K562 (cell line): ENCODE measurements at regions not wholly inside any gene's neighbourhood (a gene's known extent, or its start where the extent isn't known, plus 50 kb on each side); places are given as distances from the start of the nearest gene placed in this dataset.

Source experiments
- ATAC-seq: fragments of 200-7000 bp; cut with Tn5 transposase; 3 replicates; pipeline ENCODE4 v1.9.1; 2020; ENCODE audit warnings: moderate library complexity
- BruUV-seq: library from RNA; stranded (reverse); fragments of 400-500 nt; replicated peaks from 2 replicates; lab custom pipeline; 2021; lab: Mats Ljungman, UMichigan
- CTCF ChIA-PET: fragments of 300-600 bp; formaldehyde crosslinking; extraction: SDS; loops from one replicate; lab custom pipeline; 2021; ENCODE audit warnings: low intra/inter-chr PET ratio; lab: Yijun Ruan, JAX
- POLR2A ChIA-PET: fragments of 300-600, 350-650 bp; sonication (Branson Sonifier 250); formaldehyde crosslinking; extraction: SDS; loops from one replicate; lab custom pipeline; 2021; ENCODE audit warnings: antibody characterized with exemption, inconsistent platforms; lab: Yijun Ruan, JAX
- DNase-seq, 4 experiments: peaks; one replicate each; pipeline versions ENCODE4 v3.0.0 to v3.0.0-alpha.2; 2011 to 2018; ENCODE audit warnings: low spot score in 3 of 4, mixed read lengths in 3 of 4; ENCODE audit errors: extremely low read depth in 1 of 4
- FAIRE-seq: peaks from 2 replicates; lab custom pipeline; 2011; peaks lifted over from hg19 to GRCh38; lab: Jason Lieb, UNC
- H2AFZ ChIP-seq: 2 replicates; pipeline ENCODE4 v1.6.0; 2011; ENCODE audit warnings: low read depth, low read length, control low read depth, inconsistent platforms
- H3K27ac ChIP-seq: fragments of 200-600 bp; 3 replicates; pipeline ENCODE4 v1.8.0; 2011; ENCODE audit warnings: low read depth, mild to moderate bottlenecking, control low read depth, inconsistent platforms, low read length, moderate library complexity, mixed read lengths; ENCODE audit errors: extremely low read depth
- H3K27me3 ChIP-seq, 2 experiments: fragments of 300-600 bp in 1 of 2; 2 replicates in 1 of 2; 3 replicates in 1 of 2; pipeline versions ENCODE4 v1.6.0 to v1.8.0; 2011; ENCODE audit warnings: inconsistent platforms in 2 of 2, low read length in 2 of 2, mild to moderate bottlenecking in 1 of 2, mixed read lengths in 1 of 2, moderate library complexity in 1 of 2; ENCODE audit not compliant: control insufficient read depth in 2 of 2, insufficient read depth in 2 of 2
- H3K36me3 ChIP-seq: fragments of 300-600 bp; 3 replicates; pipeline ENCODE4 v1.8.0; 2011; ENCODE audit warnings: mild to moderate bottlenecking, low read length, inconsistent platforms; ENCODE audit not compliant: control insufficient read depth, insufficient read depth
- H3K4me1 ChIP-seq, 2 experiments: fragments of 200-600 bp in 1 of 2; replicated peaks in 1 of 2; 2 replicates in 1 of 2; 3 replicates in 1 of 2; pipeline versions ENCODE4 v1.5.1 to v1.8.0; 2011; ENCODE audit warnings: inconsistent platforms in 2 of 2, low read length in 2 of 2, mild to moderate bottlenecking in 1 of 2, mixed read lengths in 1 of 2, moderate library complexity in 1 of 2; ENCODE audit not compliant: control insufficient read depth in 2 of 2, insufficient read depth in 2 of 2
- H3K4me2 ChIP-seq: 2 replicates; pipeline ENCODE4 v1.6.1; 2011; ENCODE audit warnings: low read length, control low read depth, inconsistent platforms, mixed read lengths; ENCODE audit not compliant: insufficient read depth
- H3K4me3 ChIP-seq: fragments of 200-600 bp; sonication (generic), shearing (Covaris generic); 2 replicates; pipeline ENCODE4 v1.5.1; 2016; ENCODE audit warnings: control low read depth, inconsistent platforms
- H3K79me2 ChIP-seq: fragments of 200-600 bp; 3 replicates; pipeline ENCODE4 v1.8.0; 2011; ENCODE audit warnings: low read length, inconsistent platforms; ENCODE audit not compliant: control insufficient read depth, insufficient read depth
- H3K9ac ChIP-seq, 2 experiments: 2 replicates each; pipeline versions ENCODE4 v1.6.0 to v1.6.1; 2011; ENCODE audit warnings: low read depth in 2 of 2, low read length in 2 of 2, control low read depth in 1 of 2, inconsistent platforms in 1 of 2, mild to moderate bottlenecking in 1 of 2, mixed read lengths in 1 of 2; ENCODE audit not compliant: insufficient read depth in 1 of 2
- H3K9me1 ChIP-seq: one replicate; pipeline ENCODE4 v1.6.0; 2011; ENCODE audit warnings: inconsistent platforms, mild to moderate bottlenecking, low read length, moderate library complexity; ENCODE audit not compliant: control insufficient read depth, insufficient read depth
- H3K9me3 ChIP-seq: replicated peaks from 2 replicates; pipeline ENCODE4 v1.5.1; 2011; ENCODE audit warnings: low read depth, low read length, inconsistent platforms; ENCODE audit not compliant: control insufficient read depth, insufficient read depth
- H4K20me1 ChIP-seq: replicated peaks from 2 replicates; pipeline ENCODE4 v1.6.1; 2011; ENCODE audit warnings: low read length, inconsistent platforms, mixed read lengths; ENCODE audit not compliant: control insufficient read depth, insufficient read depth
- BCOR ChIP-seq: fragments of 450-650 bp; IDR thresholded peaks from 2 replicates; pipeline ENCODE4 v1.6.1; 2016
- CBFA2T3 ChIP-seq: fragments of 450-650 bp; IDR thresholded peaks from 2 replicates; pipeline ENCODE4 v1.6.1; 2017
- CREM ChIP-seq: IDR thresholded peaks from 2 replicates; pipeline ENCODE4 v1.6.1; 2014; ENCODE audit warnings: antibody characterized with exemption, low read depth
- CTBP1 ChIP-seq: fragments of 450-650 bp; IDR thresholded peaks from 2 replicates; pipeline ENCODE4 v1.6.1; 2016; ENCODE audit warnings: borderline replicate concordance
- CXXC5 ChIP-seq: fragments of 250-450 bp; sonication (Bioruptor Pico); IDR thresholded peaks from 2 replicates; pipeline ENCODE4 v1.8.0; 2022; ENCODE audit warnings: inconsistent platforms, mild to moderate bottlenecking, moderate library complexity
- ESRRA ChIP-seq: fragments of 450-650 bp; IDR thresholded peaks from 2 replicates; pipeline ENCODE4 v1.6.1; 2014; ENCODE audit warnings: low read depth, mild to moderate bottlenecking, moderate library complexity, borderline replicate concordance
- FOXK2 ChIP-seq, 2 experiments: fragments of 450-650 bp; IDR thresholded peaks in 1 of 2; conservative IDR thresholded peaks in 1 of 2; 2 replicates each; pipeline ENCODE4 v1.6.1; 2016; ENCODE audit warnings: low read depth in 2 of 2, mild to moderate bottlenecking in 1 of 2
- RB1 ChIP-seq: fragments of 450-650 bp; IDR thresholded peaks from 2 replicates; pipeline ENCODE4 v1.6.1; 2017; ENCODE audit warnings: low read depth, mild to moderate bottlenecking
- RBBP5 ChIP-seq: fragments of 200-600 bp; sonication (generic); IDR thresholded peaks from 2 replicates; pipeline ENCODE4 v1.6.1; 2012; ENCODE audit warnings: borderline replicate concordance, mild to moderate bottlenecking, low read length, control low read depth, inconsistent platforms; ENCODE audit not compliant: insufficient read depth, poor library complexity, severe bottlenecking
- RFX7 ChIP-seq: fragments of 250-450 bp; sonication (Bioruptor Pico); IDR thresholded peaks from 2 replicates; pipeline ENCODE4 v1.5.1; 2021; ENCODE audit warnings: mild to moderate bottlenecking
- SAFB ChIP-seq: fragments of 200-400 bp; formaldehyde crosslinking; IDR thresholded peaks from 2 replicates; pipeline ENCODE4 v1.6.1; 2017; ENCODE audit warnings: low read depth, low read length, borderline replicate concordance
- SNIP1 ChIP-seq: fragments of 450-650 bp; IDR thresholded peaks from 2 replicates; pipeline ENCODE4 v1.7.1; 2017; ENCODE audit warnings: low read depth, mild to moderate bottlenecking
- U2AF2 ChIP-seq: fragments of 200-400 bp; formaldehyde crosslinking; optimal IDR thresholded peaks from 2 replicates; pipeline ENCODE3; 2017; ENCODE audit warnings: low read depth, mild to moderate bottlenecking, low read length
- WGBS: fragments of 100-300 bp; shearing (Covaris generic); methylation state at CpG from one replicate; pipeline ENCODE4 v1.1.6; 2016; ENCODE audit warnings: low coverage, mixed read lengths; ENCODE audit not compliant: insufficient coverage; ENCODE audit errors: missing lambda C conversion rate; 5-methylcytosine and 5-hydroxymethylcytosine counted together
- in situ Hi-C: fragments of 300-500 bp; cut with MboI; formaldehyde crosslinking; loops from 4 replicates; pipeline ENCODE4 v1.15.0; 2018; ENCODE audit warnings: inconsistent platforms, mixed read lengths
- intact Hi-C: fragments of 100-400 bp; cut with micrococcal nuclease; formaldehyde crosslinking; loops from 2 replicates; pipeline ENCODE4 v1.14.2; 2022
- TF ChIP-seq, protein P1 (sequence below): fragments of 250-450 bp; sonication (Bioruptor Pico); IDR thresholded peaks from 2 replicates; pipeline ENCODE4 v1.4.0; 2020; ENCODE audit warnings: mild to moderate bottlenecking
- TF ChIP-seq, protein P2 (sequence below), 2 experiments: IDR thresholded peaks; 2 replicates each; pipeline ENCODE4 v1.6.1; 2012; ENCODE audit warnings: improper control_type of control experiment in 2 of 2, low read depth in 2 of 2, low read length in 2 of 2, borderline replicate concordance in 1 of 2

DNA sequence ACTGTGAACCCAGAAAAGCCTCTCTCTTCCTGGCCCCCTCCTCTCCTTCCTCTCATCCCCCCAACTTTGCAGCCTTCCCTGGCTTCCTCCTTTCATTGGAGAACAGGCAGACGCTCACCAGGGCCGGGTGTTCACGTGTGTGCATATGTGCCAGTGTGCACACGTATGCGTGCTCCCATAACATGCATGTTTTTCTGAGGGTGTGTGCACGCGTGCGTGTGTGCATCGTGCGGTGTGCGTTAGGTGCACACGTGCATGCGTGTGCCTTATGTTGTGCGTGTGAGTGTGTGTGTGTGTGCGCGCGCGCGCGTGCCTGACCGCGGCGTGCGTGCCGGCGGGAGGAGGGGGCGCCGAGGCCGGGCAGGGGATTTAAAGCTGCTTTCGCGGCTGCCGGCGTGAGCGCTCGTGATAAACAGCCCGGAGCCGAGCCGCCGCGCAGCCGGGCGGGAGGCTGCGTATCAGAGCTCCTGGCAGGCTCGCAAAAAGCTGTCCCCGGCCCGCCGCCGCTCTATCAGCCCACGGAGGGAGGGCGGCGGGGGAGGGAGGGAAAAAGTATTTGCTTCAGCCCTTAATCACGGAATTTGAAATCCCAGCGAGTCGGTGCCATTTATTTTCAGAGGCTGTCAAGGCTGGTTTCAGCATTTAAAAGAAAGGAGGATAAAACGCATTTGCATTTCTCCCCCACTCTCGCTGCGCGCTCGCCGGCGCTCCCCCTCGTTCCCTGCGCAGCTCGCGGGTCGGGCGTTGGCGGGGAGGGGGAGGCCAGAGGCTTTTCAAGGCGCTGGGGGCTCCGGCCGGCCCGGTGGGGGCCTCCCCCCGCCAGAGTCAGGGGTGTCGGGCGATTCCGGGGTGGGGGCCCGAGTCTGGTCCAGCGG is 183.9 kb downstream of the C9orf50 start:
- POLR2A ChIA-PET: interaction anchor here (1.0 to 1.4 kb wide), 3 partner anchors 9 to 56 kb away, joined by 3 to 6 read pairs (median 3); no protein-coding TSS in a partner anchor
- no TSS peak for BruUV-seq
- 9% methylated on average over 66 of the region's 78 CpGs for WGBS
- CTCF ChIA-PET: no interaction called here
- Histone ChIP-seq H2AFZ (peak overlapping the region; percentile 51), H3K27me3 (0 out of 5 replicates have a peak, but pooled peaks cover 0 to 4% of the 10 kb centered on the region in 2 experiments), H3K36me3 (no peaks in the 10 kb centered on the region), H3K4me2 (peak overlapping the region; percentile 73), H3K9me3 (no peaks in the 10 kb centered on the region), H3K9me1 (no peaks in the 10 kb centered on the region), H3K79me2 (no peaks in the 10 kb centered on the region), H4K20me1 (no peaks in the 10 kb centered on the region; the same call in 1 of the 2 replicates), H3K4me3 (peak overlapping the region; percentile 36), H3K4me1 (peaks cover 0 to 26% of the 10 kb centered on the region in 2 experiments; a peak in 3 of 5 replicates), H3K27ac (no peak overlapping the region), H3K9ac (peak overlapping the region in 1 of 2 experiments; percentile 77; a peak in 2 of 4 replicates)
- intact Hi-C loops (no loop called here), in situ Hi-C loops (no loop called here)
- FAIRE-seq: no peak
- peak; percentile 85 for ATAC-seq
- peak; percentile 65 to 75 (median 72) for DNase-seq
- TF ChIP-seq BCOR: peak; percentile 35; the same call in 1 of the 2 replicates
- TF ChIP-seq ESRRA: 0 out of 2 replicates have a peak, but pooled peaks have one; percentile 11
- TF ChIP-seq CXXC5 (CRISPR knock-in tag): peak; percentile 83
- TF ChIP-seq SAFB: peak; percentile 50; the same call in 1 of the 2 replicates
- peak; percentile 47 for TF ChIP-seq RBBP5
- TF ChIP-seq FOXK2 (conservative IDR thresholded peaks at IDR 0.05 in 1 of 2, IDR thresholded peaks at IDR 0.05 in 1 of 2; ENCODE audit: low read depth in 2 of 2): peak in 1 of 2 experiments; percentile 52; a peak in 1 of 4 replicates
- 0 out of 2 replicates have a peak, but pooled peaks have one; percentile 33 for TF ChIP-seq RB1
- peak; percentile 43 for TF ChIP-seq CBFA2T3
- 0 out of 2 replicates have a peak, but pooled peaks have one; percentile 21 for TF ChIP-seq CREM
- peak; percentile 78 for TF ChIP-seq CTBP1
- TF ChIP-seq, protein P1, sequence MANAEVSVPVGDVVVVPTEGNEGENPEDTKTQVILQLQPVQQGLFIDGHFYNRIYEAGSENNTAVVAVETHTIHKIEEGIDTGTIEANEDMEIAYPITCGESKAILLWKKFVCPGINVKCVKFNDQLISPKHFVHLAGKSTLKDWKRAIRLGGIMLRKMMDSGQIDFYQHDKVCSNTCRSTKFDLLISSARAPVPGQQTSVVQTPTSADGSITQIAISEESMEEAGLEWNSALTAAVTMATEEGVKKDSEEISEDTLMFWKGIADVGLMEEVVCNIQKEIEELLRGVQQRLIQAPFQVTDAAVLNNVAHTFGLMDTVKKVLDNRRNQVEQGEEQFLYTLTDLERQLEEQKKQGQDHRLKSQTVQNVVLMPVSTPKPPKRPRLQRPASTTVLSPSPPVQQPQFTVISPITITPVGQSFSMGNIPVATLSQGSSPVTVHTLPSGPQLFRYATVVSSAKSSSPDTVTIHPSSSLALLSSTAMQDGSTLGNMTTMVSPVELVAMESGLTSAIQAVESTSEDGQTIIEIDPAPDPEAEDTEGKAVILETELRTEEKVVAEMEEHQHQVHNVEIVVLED: peak; percentile 44; the same call in 1 of the 2 replicates
- TF ChIP-seq U2AF2: no peak
- TF ChIP-seq, protein P2, sequence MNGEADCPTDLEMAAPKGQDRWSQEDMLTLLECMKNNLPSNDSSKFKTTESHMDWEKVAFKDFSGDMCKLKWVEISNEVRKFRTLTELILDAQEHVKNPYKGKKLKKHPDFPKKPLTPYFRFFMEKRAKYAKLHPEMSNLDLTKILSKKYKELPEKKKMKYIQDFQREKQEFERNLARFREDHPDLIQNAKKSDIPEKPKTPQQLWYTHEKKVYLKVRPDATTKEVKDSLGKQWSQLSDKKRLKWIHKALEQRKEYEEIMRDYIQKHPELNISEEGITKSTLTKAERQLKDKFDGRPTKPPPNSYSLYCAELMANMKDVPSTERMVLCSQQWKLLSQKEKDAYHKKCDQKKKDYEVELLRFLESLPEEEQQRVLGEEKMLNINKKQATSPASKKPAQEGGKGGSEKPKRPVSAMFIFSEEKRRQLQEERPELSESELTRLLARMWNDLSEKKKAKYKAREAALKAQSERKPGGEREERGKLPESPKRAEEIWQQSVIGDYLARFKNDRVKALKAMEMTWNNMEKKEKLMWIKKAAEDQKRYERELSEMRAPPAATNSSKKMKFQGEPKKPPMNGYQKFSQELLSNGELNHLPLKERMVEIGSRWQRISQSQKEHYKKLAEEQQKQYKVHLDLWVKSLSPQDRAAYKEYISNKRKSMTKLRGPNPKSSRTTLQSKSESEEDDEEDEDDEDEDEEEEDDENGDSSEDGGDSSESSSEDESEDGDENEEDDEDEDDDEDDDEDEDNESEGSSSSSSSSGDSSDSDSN (IDR thresholded peaks at IDR 0.05; ENCODE audit: borderline replicate concordance in 1 of 2, low read depth in 2 of 2, low read length in 2 of 2): peak; percentile 92 to 95; a peak in 3 of 4 replicates
- TF ChIP-seq SNIP1: peak; percentile 74
- no peak for TF ChIP-seq RFX7 (CRISPR knock-in tag)
